NCI-H2171 (cell line): ENCODE measurements at regions not wholly inside any gene's neighbourhood (a gene's known extent, or its start where the extent isn't known, plus 50 kb on each side); places are given as distances from the start of the nearest gene placed in this dataset.
"Not testable (repeated sequence)": the region's sequence is repeated elsewhere in the genome, so short reads cannot be mapped to it uniquely, and the experiment has no call there.

Source experiments
- DNase-seq: peaks from one replicate; lab custom pipeline; 2025; lab: John Stamatoyannopoulos, UW

DNA sequence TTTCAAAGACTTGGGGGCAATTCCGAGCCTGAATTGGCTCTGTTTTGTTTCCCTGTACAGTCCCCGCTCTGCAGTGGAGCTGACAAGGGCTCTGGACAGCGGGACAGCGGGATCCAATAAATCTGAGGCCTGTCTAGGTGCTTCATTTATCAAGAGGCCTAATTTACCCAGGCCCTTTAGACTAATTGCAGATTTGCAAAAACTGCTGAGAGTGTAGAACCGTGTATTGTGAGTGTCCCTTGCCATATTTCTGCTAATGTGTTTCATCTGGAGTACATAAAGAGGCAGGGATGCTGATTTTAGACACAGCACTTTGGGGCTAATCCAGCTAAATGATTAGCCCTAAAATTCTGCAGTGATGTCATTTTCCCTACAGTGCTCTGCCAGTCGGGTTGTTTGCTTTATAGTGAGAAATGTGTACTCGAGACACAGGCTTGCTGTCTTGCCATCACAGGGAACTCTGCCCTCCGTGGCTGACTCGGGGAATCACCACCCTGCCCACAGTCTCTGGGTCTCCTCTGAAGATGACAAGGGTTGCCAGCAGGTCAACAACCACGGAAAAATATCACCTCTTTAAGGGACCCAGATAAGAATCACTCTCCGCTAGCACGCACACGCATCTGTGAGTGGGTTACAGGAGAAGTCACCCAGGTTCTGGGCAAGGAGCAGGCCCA, 592.0 kb downstream of the BNC2 start:
- no peak for DNase-seq

GRCh38 chr9:16281707-16282106, 588.8 kb downstream of the BNC2 start:
- no peak for DNase-seq

DNA sequence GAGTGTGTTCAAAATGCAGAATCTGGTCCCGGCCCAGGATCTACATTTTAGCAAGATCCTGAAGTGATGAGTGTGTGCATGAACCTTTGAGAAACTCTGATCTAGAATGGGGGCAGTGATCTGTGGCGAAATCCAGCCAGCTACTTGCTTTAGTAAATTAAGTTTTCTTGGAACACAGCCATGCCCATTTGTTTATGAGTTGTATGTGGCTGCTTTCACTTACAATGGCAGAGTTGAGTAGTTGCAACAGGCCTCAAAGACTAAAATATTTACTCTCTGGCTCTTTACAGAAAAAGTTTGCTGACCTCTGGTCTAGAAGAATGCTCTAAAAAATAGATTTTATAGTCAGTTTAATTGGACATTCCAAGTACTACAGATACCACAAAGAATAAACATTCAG, 588.3 kb downstream of the BNC2 start:
- no peak for DNase-seq

DNA sequence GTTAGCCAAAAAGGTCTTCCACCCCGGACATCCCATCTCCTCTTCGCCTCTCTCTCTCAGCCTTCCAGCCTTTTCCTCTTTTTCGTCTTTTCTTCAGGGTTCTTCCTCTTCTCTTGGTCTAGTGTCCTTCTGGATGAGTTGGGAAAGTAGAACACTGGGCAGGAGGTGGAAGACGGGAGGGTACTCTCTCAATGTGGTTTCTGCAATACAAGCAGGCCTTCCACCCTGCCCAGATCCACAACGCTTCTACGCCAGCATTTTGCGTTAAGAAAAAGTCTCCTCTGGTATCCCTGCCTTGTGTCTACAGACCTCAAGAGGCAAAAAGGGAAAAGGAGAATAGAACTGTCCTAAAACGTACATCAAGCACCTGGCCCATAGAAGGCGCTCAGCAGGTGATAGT, 587.8 kb downstream of the BNC2 start:
- no peak for DNase-seq

- DNase-seq, result no peak
Observed at GRCh38 chr9:16286160-16286559, 584.3 kb downstream of the BNC2 start.

DNA sequence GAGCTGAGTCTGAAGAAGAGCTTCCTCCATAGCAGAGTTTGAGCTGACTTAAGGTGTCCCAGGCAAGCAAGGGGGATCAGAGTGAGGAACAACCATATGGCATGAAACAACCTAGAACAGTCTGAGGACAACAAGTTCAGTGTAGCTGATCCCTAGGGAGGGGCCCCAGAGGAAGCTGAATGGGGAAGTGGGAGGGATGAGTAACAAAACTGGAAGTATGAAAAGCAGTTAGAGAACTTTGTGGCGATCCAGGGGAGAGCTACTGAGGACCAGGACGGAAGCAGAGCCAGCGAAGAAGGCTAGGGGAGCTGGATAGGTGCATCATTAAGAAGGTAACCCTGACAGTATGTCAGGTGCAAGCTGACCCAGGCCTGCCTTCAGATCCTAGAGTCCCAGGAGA, 580.8 kb downstream of the BNC2 start:
- DNase-seq, result no peak

DNA sequence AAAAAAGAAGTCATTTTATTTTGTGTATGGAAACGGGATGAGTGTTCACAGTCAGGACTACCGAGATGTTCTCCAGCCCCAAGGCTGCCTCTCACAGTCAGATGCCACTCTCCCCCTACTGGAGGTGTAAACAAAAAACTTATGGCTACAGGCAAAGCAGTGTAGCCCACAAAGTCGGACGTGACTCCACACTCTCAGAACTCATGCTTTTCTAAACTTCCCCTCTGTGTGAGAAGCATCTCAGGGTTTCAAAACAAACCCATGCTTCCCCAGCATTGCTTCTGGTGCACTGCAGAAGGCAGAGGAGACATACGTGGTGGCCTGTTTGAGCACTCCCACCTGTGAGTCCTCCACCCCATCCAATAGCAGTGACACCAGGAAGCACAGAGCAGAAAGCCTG, 580.3 kb downstream of the BNC2 start:
- no peak for DNase-seq

- DNase-seq, result no peak
Observed at GRCh38 chr9:16291921-16292320, 578.5 kb downstream of the BNC2 start.

GRCh38 chr9:16293610-16294009, 576.9 kb downstream of the BNC2 start:
- no peak for DNase-seq

GRCh38 chr9:16294133-16294770, 576.2 kb downstream of the BNC2 start:
- no peak for DNase-seq

DNA sequence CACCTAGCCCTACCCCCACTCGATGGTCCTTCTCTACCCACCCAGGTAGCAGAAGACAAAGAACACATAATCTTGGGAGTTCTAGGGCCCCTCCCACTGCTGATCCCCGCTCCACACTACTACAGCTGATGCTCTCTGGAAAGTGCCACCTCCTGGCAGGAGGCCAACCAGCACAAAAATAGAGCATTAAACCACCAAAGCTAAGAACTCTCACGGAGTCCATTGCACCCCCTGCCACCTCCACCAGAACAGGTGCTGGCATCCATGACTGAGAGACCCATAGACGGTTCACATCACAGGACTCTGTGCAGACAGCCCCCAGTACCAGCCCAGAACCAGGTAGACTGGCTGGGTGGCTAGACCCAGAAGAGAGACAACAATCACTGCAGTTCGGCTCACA, 575.5 kb downstream of the BNC2 start:
- DNase-seq, result not testable (repeated sequence)

GRCh38 chr9:16299368-16299767, 571.1 kb downstream of the BNC2 start:
- not testable (repeated sequence) for DNase-seq

DNA sequence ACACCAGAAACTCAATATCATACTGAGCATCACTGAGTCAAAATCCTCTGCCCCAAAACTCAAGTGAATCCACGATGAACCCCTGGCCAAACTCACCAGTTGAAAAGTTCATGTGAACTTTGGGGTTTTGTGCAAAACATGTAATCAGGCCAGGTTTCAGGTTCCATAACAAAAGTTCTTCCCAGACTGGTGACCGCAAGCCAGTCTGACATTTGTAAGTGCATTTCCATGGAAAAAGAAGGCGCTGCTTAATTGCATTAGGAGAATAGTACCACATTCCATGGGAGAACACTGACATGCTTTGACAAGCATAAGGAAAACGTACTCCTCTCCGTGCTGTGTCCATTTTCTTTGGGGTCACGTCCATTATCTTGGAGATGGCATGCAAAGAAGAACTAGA, 567.0 kb downstream of the BNC2 start:
- DNase-seq, result no peak

GRCh38 chr9:16304301-16304700, 566.2 kb downstream of the BNC2 start:
- DNase-seq, result no peak

DNA sequence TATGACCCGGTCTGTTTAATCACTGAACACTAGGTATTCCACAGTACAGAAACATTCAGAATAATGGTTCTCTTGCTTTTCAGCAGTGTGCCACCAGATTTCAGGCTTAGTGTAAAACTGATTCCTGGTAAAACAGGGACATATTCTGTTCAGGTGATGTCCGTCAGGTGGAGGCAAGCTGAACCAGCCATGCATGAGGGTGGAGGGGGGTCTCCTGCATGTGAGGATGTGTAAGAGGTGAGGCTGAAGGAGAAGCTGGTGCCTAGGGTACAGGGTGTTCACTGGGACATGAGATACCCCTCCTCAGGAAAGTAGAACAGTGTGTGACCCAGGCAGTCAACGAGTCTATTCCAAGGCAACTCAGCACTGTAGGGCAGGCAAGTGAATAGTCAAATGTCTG, 563.9 kb downstream of the BNC2 start:
- DNase-seq, result no peak

DNA sequence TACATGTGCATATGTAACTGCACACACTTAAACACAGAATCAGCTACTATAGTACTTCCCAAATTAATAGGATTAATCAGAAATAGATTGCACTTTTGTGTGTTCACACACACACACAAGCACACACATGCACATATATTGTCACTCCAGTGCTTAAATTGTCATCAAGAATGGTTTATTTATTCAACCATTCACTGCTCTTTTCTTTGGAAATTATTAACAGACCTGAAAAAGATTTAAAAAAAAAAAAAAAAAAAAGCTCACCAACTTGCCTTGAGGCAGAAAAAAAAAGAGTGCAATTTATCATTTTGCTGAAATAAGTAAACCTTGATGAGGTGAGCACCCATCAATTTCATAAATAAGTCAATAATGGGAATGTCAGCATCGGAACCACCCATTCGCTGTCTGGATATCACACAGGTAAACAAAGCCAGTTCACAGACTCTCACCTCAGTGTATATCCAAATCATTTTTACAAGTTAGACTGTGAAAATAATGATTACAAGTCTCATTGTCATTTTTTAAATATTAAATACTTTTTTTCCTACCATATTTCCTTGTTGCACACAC, 562.8 kb downstream of the BNC2 start:
- no peak for DNase-seq

- DNase-seq, result no peak
Observed at GRCh38 chr9:16308645-16309044, 561.8 kb downstream of the BNC2 start.

GRCh38 chr9:16309082-16309468, 561.4 kb downstream of the BNC2 start:
- no peak for DNase-seq

GRCh38 chr9:16309469-16310271, 560.8 kb downstream of the BNC2 start:
- DNase-seq, result no peak

GRCh38 chr9:16310278-16311110, 560.0 kb downstream of the BNC2 start:
- DNase-seq, result no peak

GRCh38 chr9:16312116-16312515, 558.4 kb downstream of the BNC2 start:
- DNase-seq, result no peak

GRCh38 chr9:16312962-16313546, 557.4 kb downstream of the BNC2 start:
- no peak for DNase-seq
